Neural progenitor cell (in vitro differentiated cells): ENCODE measurements at regions not wholly inside any gene's neighbourhood (a gene's known extent, or its start where the extent isn't known, plus 50 kb on each side); places are given as distances from the start of the nearest gene placed in this dataset.

Experiments used
- CTCF ChIP-seq: fragments of 200-600 bp; sonication (generic); IDR thresholded peaks from 2 replicates; pipeline ENCODE4 v1.5.1; 2017; ENCODE audit warnings: antibody characterized with exemption, mild to moderate bottlenecking
- EZH2 ChIP-seq: fragments of 200-600 bp; sonication (generic); IDR thresholded peaks from 2 replicates; pipeline ENCODE4 v1.6.1; 2017; ENCODE audit warnings: antibody characterized with exemption, mild to moderate bottlenecking, moderate library complexity
- EZH2phosphoT487 ChIP-seq: fragments of 200-600 bp; sonication (generic); IDR thresholded peaks from 2 replicates; pipeline ENCODE4 v1.6.1; 2017; ENCODE audit warnings: antibody characterized with exemption

- TF ChIP-seq CTCF = no peak
- no peak for TF ChIP-seq EZH2
- TF ChIP-seq EZH2phosphoT487 = no peak
Measured at GRCh38 chr1:54459726-54460191, 53.6 kb upstream of the SSBP3 start.
